ENCODE measurements at regions not wholly inside any gene's neighbourhood (a gene's known extent, or its start where the extent isn't known, plus 50 kb on each side); places are given as distances from the start of the nearest gene placed in this dataset.

DNA sequence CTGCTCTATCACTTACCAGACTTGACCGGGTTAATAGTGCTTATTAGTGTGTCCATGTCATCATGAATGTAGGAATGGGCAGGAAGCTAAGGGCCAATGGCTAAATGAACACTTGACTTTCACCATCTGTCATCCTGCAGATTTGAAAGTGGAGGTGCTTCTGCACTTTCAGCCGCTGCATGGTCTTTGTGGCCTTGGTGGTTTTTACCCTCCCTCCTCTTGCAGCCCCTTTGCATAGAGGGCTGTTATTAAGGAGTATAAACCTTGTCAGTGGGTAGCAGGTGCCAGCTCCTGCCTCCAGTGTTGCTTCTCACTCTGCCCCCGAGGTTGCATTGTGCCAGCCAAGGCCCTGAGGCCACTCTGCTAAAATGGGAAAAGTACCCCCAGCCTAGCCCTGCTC, 122.2 kb upstream of the TNFAIP3 start:
- DNase-seq (no peak), ATAC-seq (ENCODE audit: low read depth) (no peak)
- H3K23ac ChIP-seq (ENCODE audit: low read depth, low read length), result no peak overlapping the region
- no peaks in the 10 kb centered on the region for H3K36me3 ChIP-seq (ENCODE audit: control insufficient read depth, insufficient read depth, low read length)
- dilution Hi-C loops (cut with HindIII; ENCODE audit: low sequenced_read_pairs, unreplicated experiment), result no loop called here
- no TSS peak for BruUV-seq (replicated peaks)
- H3K4me1 ChIP-seq (ENCODE audit: control insufficient read depth, insufficient read depth, low read length), result no peaks in the 10 kb centered on the region
- H2BK15ac ChIP-seq (ENCODE audit: low read depth, low read length), result no peak overlapping the region
- no peak overlapping the region for H4K5ac ChIP-seq (ENCODE audit: low read depth, low read length)
- ChIA-PET CTCF (no interaction called here), POLR2A (ENCODE audit: unreplicated experiment) (no interaction called here)
- H3K14ac ChIP-seq (replicated peaks; ENCODE audit: low read depth, low read length), result no peak overlapping the region
- no peak overlapping the region for H3K9ac ChIP-seq (ENCODE audit: low read depth, low read length)
- no peak overlapping the region for H2AK5ac ChIP-seq (ENCODE audit: low read depth, low read length)
- H2AFZ ChIP-seq (replicated peaks; ENCODE audit: low read length, poor library complexity), result no peak overlapping the region
- H3K56ac ChIP-seq (ENCODE audit: extremely low read depth, insufficient read depth, low read length), result no peak overlapping the region
- intact Hi-C loops (cut with micrococcal nuclease), result no loop called here
- H3K4ac ChIP-seq (ENCODE audit: low read depth, low read length), result no peak overlapping the region
- in situ Hi-C loops (cut with MboI; ENCODE audit: low sequenced_read_pairs), result no loop called here
- 0 out of 2 replicates have a peak, but pooled peaks cover 2% of the 10 kb centered on the region for H3K9me3 ChIP-seq (ENCODE audit: control insufficient read depth, insufficient read depth, low read length)
- H3K27ac ChIP-seq (ENCODE audit: insufficient read depth, low read length), result no peak overlapping the region
- no peaks in the 10 kb centered on the region for H4K20me1 ChIP-seq (ENCODE audit: insufficient read depth, low read length)
- no peaks in the 10 kb centered on the region; the same call in 1 of the 2 replicates for H3K27me3 ChIP-seq (ENCODE audit: control insufficient read depth, insufficient read depth, low read length)
- no peak overlapping the region for H2AK9ac ChIP-seq (replicated peaks; ENCODE audit: low read depth, low read length, poor library complexity)
- no peak overlapping the region for H2BK120ac ChIP-seq (ENCODE audit: low read depth, low read length)
- H3K4me3 ChIP-seq (ENCODE audit: insufficient read depth, low read depth, low read length), result no peak overlapping the region
- no peaks in the 10 kb centered on the region for H3K79me1 ChIP-seq (ENCODE audit: low read depth in 1 of 2, low read length in 2 of 2)
- no peak overlapping the region for H3K4me2 ChIP-seq (ENCODE audit: low read depth, low read length)
- no peak overlapping the region for H4K8ac ChIP-seq (ENCODE audit: low read depth in 2 of 2, low read length in 2 of 2)
- 80% methylated on average over 1 of the region's 3 CpGs; no CpG with 5 or more reads in 1 of the 2 experiments for WGBS, 2 experiments (ENCODE audit: extremely low coverage in 2 of 2, insufficient read length in 1 of 2)
- TF ChIP-seq MAZ (IDR thresholded peaks at IDR 0.05; ENCODE audit: borderline replicate concordance, low read depth, low read length), result no peak
- no peak for TF ChIP-seq CEBPB (IDR thresholded peaks at IDR 0.05; ENCODE audit: low read depth, low read length)
- TF ChIP-seq RAD21 (IDR thresholded peaks at IDR 0.05; ENCODE audit: low read length), result no peak
- TF ChIP-seq, protein P1, sequence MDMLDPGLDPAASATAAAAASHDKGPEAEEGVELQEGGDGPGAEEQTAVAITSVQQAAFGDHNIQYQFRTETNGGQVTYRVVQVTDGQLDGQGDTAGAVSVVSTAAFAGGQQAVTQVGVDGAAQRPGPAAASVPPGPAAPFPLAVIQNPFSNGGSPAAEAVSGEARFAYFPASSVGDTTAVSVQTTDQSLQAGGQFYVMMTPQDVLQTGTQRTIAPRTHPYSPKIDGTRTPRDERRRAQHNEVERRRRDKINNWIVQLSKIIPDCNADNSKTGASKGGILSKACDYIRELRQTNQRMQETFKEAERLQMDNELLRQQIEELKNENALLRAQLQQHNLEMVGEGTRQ (IDR thresholded peaks at IDR 0.05; ENCODE audit: low read depth, low read length), result no peak
- TF ChIP-seq NFE2L2 (IDR thresholded peaks at IDR 0.05; ENCODE audit: low read depth, low read length), result no peak
- no peak for TF ChIP-seq FOS (IDR thresholded peaks at IDR 0.05; ENCODE audit: low read depth, low read length)
- TF ChIP-seq MXI1 (IDR thresholded peaks at IDR 0.05; ENCODE audit: borderline replicate concordance, low read depth, low read length), result no peak
- TF ChIP-seq RCOR1 (IDR thresholded peaks at IDR 0.05; ENCODE audit: insufficient replicate concordance, low read length), result no peak
- TF ChIP-seq RFX5 (IDR thresholded peaks at IDR 0.05; ENCODE audit: low read depth, low read length), result no peak
- TF ChIP-seq, protein P2, sequence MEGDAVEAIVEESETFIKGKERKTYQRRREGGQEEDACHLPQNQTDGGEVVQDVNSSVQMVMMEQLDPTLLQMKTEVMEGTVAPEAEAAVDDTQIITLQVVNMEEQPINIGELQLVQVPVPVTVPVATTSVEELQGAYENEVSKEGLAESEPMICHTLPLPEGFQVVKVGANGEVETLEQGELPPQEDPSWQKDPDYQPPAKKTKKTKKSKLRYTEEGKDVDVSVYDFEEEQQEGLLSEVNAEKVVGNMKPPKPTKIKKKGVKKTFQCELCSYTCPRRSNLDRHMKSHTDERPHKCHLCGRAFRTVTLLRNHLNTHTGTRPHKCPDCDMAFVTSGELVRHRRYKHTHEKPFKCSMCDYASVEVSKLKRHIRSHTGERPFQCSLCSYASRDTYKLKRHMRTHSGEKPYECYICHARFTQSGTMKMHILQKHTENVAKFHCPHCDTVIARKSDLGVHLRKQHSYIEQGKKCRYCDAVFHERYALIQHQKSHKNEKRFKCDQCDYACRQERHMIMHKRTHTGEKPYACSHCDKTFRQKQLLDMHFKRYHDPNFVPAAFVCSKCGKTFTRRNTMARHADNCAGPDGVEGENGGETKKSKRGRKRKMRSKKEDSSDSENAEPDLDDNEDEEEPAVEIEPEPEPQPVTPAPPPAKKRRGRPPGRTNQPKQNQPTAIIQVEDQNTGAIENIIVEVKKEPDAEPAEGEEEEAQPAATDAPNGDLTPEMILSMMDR (conservative IDR thresholded peaks at IDR 0.05; ENCODE audit: low read depth, low read length), result no peak
- TF ChIP-seq, protein P3, sequence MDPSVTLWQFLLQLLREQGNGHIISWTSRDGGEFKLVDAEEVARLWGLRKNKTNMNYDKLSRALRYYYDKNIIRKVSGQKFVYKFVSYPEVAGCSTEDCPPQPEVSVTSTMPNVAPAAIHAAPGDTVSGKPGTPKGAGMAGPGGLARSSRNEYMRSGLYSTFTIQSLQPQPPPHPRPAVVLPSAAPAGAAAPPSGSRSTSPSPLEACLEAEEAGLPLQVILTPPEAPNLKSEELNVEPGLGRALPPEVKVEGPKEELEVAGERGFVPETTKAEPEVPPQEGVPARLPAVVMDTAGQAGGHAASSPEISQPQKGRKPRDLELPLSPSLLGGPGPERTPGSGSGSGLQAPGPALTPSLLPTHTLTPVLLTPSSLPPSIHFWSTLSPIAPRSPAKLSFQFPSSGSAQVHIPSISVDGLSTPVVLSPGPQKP (IDR thresholded peaks at IDR 0.05; ENCODE audit: borderline replicate concordance, low read depth, low read length), result no peak
- TF ChIP-seq SMC3 (IDR thresholded peaks at IDR 0.05; ENCODE audit: low read depth, low read length), result no peak
- no peak for TF ChIP-seq CHD1 (IDR thresholded peaks at IDR 0.05; ENCODE audit: low read depth, low read length)
- TF ChIP-seq BHLHE40 (IDR thresholded peaks at IDR 0.05; ENCODE audit: low read depth, low read length), result no peak
- no peak for TF ChIP-seq POLR2A (IDR thresholded peaks at IDR 0.05; ENCODE audit: low read depth, low read length)
- TF ChIP-seq MAFK (IDR thresholded peaks at IDR 0.05; ENCODE audit: low read depth, low read length), result no peak
- no peak overlapping the region for H3K18ac ChIP-seq (ENCODE audit: low read depth, low read length)
- H3K9me1 ChIP-seq (ENCODE audit: insufficient read depth, low read length), result no peaks in the 10 kb centered on the region
- no peak overlapping the region for H2BK5ac ChIP-seq (ENCODE audit: low read depth, low read length, poor library complexity, severe bottlenecking)
- H2BK20ac ChIP-seq (ENCODE audit: low read depth, low read length), result no peak overlapping the region
- H4K91ac ChIP-seq (ENCODE audit: insufficient read depth, low read depth, low read length), result no peak overlapping the region
